Hepatocyte (in vitro differentiated cells): ENCODE measurements at regions not wholly inside any gene's neighbourhood (a gene's known extent, or its start where the extent isn't known, plus 50 kb on each side); places are given as distances from the start of the nearest gene placed in this dataset.

Source experiments
- EZH2 ChIP-seq: fragments of 200-600 bp; sonication (generic); IDR thresholded peaks from 2 replicates; pipeline ENCODE4 v1.6.1; 2016; ENCODE audit warnings: antibody characterized with exemption, mild to moderate bottlenecking, borderline replicate concordance
- TF ChIP-seq, protein P1 (sequence below): fragments of 200-600 bp; sonication (generic); IDR thresholded peaks from 2 replicates; pipeline ENCODE4 v1.5.1; 2016; ENCODE audit warnings: antibody characterized with exemption, mild to moderate bottlenecking; ENCODE audit not compliant: poor library complexity

DNA sequence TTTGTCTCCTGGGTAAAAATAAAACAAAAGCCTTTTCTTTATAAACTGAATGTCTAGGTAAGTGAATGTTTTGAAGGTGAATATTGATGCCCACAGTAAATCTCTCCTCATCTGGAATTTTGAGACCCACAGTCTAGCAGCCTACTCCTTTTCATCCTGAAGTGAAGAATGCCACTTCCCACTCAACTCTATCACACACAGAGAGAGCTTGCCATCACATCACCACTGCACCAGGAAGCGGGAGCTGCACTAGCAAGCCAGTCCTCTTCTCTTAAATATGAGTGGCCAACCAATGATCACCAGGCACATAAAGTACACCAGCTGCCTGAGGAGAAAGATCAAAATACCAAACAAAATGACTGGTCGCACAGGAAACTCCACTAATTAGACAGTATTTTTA, 140.8 kb downstream of the MRPL39 start:
- TF ChIP-seq, protein P1, sequence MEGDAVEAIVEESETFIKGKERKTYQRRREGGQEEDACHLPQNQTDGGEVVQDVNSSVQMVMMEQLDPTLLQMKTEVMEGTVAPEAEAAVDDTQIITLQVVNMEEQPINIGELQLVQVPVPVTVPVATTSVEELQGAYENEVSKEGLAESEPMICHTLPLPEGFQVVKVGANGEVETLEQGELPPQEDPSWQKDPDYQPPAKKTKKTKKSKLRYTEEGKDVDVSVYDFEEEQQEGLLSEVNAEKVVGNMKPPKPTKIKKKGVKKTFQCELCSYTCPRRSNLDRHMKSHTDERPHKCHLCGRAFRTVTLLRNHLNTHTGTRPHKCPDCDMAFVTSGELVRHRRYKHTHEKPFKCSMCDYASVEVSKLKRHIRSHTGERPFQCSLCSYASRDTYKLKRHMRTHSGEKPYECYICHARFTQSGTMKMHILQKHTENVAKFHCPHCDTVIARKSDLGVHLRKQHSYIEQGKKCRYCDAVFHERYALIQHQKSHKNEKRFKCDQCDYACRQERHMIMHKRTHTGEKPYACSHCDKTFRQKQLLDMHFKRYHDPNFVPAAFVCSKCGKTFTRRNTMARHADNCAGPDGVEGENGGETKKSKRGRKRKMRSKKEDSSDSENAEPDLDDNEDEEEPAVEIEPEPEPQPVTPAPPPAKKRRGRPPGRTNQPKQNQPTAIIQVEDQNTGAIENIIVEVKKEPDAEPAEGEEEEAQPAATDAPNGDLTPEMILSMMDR, result no peak
- TF ChIP-seq EZH2, result no peak
